ENCODE measurements at regions not wholly inside any gene's neighbourhood (a gene's known extent, or its start where the extent isn't known, plus 50 kb on each side); places are given as distances from the start of the nearest gene placed in this dataset.

DNA sequence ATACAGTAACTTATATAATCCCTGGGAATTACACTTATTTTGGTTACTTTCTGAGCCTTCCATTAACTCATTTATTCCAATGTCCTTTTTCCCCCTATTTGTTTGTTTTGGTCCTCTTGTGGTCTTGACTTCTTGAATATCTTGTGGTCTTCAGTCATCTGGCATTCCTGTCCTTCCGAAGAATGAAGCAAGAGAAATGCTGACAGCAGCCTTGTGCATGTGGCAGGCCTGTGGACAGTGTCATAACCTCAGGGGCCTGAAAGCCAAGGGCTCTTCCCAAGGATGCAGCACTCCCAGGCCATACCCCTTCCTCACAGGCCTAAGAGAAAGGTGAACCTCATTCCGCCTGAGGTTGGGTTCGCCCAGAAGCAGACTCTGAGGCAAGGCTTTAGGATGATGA is 470.2 kb downstream of the DISC1 start:
- Histone ChIP-seq H4K8ac (ENCODE audit: extremely low read depth, insufficient read depth, low read length) (no peak overlapping the region), H2BK5ac (ENCODE audit: low read depth, low read length) (no peak overlapping the region), H3K14ac (ENCODE audit: insufficient read length) (no peak overlapping the region), H3K23me2 (ENCODE audit: low read depth, low read length) (no peaks in the 10 kb centered on the region), H3K9me3 (ENCODE audit: insufficient read depth in 2 of 2, low read depth in 1 of 2, low read length in 1 of 2) (peaks cover 3 to 9% of the 10 kb centered on the region in 2 experiments; a peak in 2 of 4 replicates), H4K20me1 (replicated peaks in 1 of 2; ENCODE audit: control insufficient read depth in 1 of 2, insufficient read depth in 2 of 2, low read length in 2 of 2) (no peaks in the 10 kb centered on the region), H3K4me2 (ENCODE audit: insufficient read depth in 1 of 2, low read depth in 2 of 2, low read length in 2 of 2) (no peak overlapping the region), H3K4me1 (replicated peaks in 1 of 4; ENCODE audit: control insufficient read depth in 3 of 4, insufficient read depth in 4 of 4, low read length in 3 of 4) (no peaks in the 10 kb centered on the region), H3K4ac (replicated peaks; ENCODE audit: insufficient read length, low read depth, low read length) (no peak overlapping the region), H4K5ac (ENCODE audit: insufficient read length, low read depth, low read length) (no peak overlapping the region), H3K4me3 (ENCODE audit: extremely low read depth in 1 of 4, insufficient read depth in 2 of 4, low read depth in 3 of 4, low read length in 4 of 4) (no peak overlapping the region), H2BK20ac (ENCODE audit: low read length) (no peak overlapping the region), H2BK12ac (ENCODE audit: low read depth, low read length) (no peak overlapping the region), H3K23ac (ENCODE audit: insufficient read length) (no peak overlapping the region), H2BK120ac (replicated peaks; ENCODE audit: low read depth, low read length) (no peak overlapping the region), H3K27me3 (replicated peaks in 1 of 4; ENCODE audit: control insufficient read depth in 3 of 4, extremely low read depth in 1 of 4, insufficient read depth in 3 of 4, low read length in 3 of 4) (no peaks in the 10 kb centered on the region; a peak in 1 of 7 replicates), H3K79me1 (ENCODE audit: low read depth, low read length) (no peaks in the 10 kb centered on the region), H2BK15ac (ENCODE audit: low read length) (no peak overlapping the region), H4K91ac (replicated peaks; ENCODE audit: insufficient read length, low read length) (no peak overlapping the region), H3K18ac (ENCODE audit: extremely low read depth, low read length) (no peak overlapping the region), H3K27ac (ENCODE audit: low read depth, low read length) (no peak overlapping the region), H3K9ac (replicated peaks in 1 of 4; ENCODE audit: extremely low read depth in 1 of 4, low read depth in 3 of 4, low read length in 3 of 4) (no peak overlapping the region), H3K36me3 (ENCODE audit: control insufficient read depth in 2 of 4, insufficient read depth in 4 of 4, low read length in 3 of 4) (peaks cover 0 to 2% (median 0%) of the 10 kb centered on the region in 4 experiments; a peak in 1 of 8 replicates), H2AFZ (ENCODE audit: low read length) (no peak overlapping the region), H3K79me2 (ENCODE audit: control insufficient read depth in 1 of 2, insufficient read depth in 2 of 2, low read length in 2 of 2) (no peaks in the 10 kb centered on the region), H2AK5ac (ENCODE audit: low read depth, low read length) (no peak overlapping the region), H3K56ac (replicated peaks; ENCODE audit: insufficient read length, low read depth, low read length) (no peak overlapping the region)
- FAIRE-seq (no peak), DNase-seq (ENCODE audit: low read depth in 1 of 2, low spot score in 2 of 2) (no peak)
- WGBS, 2 experiments (ENCODE audit: extremely low coverage in 1 of 2, insufficient coverage in 1 of 2, insufficient read length in 1 of 2, insufficient replicate concordance in 2 of 2, low coverage in 1 of 2, low lambda C conversion rate in 2 of 2, missing lambda C conversion rate in 1 of 2): 100% methylated on average over 3 of the region's 3 CpGs; no CpG with 5 or more reads in 1 of the 2 experiments
- ChIA-PET POLR2A (ENCODE audit: partially characterized antibody) (no interaction called here), CTCF (ENCODE audit: partially characterized antibody) (no interaction called here)
- TF ChIP-seq JUND (IDR thresholded peaks at IDR 0.05; ENCODE audit: low read length) (no peak), POLR2AphosphoS5 (IDR thresholded peaks at IDR 0.05; ENCODE audit: low read depth, low read length) (no peak), TAF7 (optimal IDR thresholded peaks at IDR 0.05; ENCODE audit: borderline replicate concordance, low read depth, low read length) (no peak), SIN3A (conservative IDR thresholded peaks at IDR 0.05 in 1 of 2, IDR thresholded peaks at IDR 0.05 in 1 of 2; ENCODE audit: low read depth in 1 of 2, low read length in 2 of 2) (no peak)

Measured in H1 (cell line).